ENCODE measurements at regions not wholly inside any gene's neighbourhood (a gene's known extent, or its start where the extent isn't known, plus 50 kb on each side); places are given as distances from the start of the nearest gene placed in this dataset.
"Not testable (repeated sequence)": the region's sequence is repeated elsewhere in the genome, so short reads cannot be mapped to it uniquely, and the experiment has no call there.

DNA sequence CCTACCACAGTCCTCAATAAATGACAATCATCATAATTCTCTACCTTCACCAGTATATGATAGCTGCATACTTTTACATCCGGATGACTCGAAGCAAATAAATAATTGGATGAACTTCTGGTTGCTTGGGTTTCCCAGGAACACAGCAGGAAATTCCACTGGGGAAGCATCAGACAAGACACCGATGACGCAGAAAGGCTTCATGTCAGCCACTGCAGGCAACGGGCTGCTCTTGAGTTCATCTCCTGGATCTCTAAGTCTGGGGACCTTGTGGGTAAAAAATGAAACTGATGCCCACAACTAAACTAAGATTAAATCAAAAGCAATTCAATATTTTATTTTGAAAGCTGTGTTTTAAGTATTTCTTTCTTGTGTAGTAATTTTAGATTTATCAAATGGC is 472.1 kb upstream of the C16orf82 start:
- no peak for DNase-seq (ENCODE audit: low read depth)

DNA sequence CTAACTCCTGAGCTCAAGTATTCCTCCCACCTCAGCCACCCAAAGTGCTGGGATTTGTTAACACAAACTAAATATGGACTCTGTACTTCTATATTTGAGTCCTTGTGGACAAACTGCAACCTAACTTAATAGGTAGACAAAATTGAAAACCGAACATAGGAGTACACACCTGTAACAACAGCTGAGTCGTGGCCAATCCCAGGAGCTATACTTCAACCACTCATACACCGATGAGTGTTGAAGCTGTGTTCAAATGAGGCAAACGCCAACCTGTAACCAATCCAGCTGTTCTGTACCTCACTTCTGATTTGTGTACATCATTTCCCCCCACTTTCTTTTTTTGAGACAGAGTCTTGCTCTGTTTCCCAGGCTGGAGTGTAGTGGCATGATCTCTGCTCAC is 471.5 kb upstream of the C16orf82 start:
- DNase-seq (ENCODE audit: low read depth) = no peak

DNA sequence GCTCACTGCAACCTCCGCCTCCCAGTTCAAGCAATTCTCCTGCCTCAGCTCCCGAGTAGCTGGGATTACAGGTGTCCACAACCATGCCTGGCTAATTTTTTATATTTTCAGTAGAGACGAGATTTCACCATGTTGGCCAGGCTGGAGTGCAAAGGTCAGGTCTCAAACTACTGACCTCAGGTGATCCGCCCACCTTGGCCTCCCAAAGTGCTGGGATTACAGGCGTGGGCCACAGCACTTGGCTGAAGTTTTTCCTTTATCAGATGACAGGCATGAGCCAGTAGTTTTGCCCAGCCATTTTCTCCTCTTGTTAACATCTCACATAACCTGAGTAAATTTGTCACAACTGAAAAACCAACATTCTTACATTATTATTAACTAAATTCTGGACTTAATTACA is 470.7 kb upstream of the C16orf82 start:
- not testable (repeated sequence) for DNase-seq (ENCODE audit: low read depth)

DNA sequence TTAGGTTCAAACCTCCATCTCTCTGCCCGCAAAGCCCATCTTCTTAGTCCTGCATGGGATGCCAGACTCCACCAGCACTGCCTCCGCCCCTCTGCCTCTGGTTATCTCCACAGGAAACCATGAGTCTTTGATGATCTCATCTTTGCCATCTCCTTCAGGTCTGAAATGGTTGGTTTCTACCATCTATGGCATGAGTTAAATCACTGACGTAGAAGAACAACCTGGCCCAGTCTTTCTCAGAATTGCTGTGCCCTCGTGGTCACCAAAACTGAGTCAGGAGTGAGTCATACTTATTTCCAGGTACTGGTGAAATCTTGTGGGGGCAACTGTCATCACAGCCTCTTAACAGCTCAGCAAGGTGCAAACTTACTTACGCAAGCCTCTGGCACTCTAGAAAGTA is 468.7 kb upstream of the C16orf82 start:
- DNase-seq (ENCODE audit: low read depth) = peak; percentile 9

DNA sequence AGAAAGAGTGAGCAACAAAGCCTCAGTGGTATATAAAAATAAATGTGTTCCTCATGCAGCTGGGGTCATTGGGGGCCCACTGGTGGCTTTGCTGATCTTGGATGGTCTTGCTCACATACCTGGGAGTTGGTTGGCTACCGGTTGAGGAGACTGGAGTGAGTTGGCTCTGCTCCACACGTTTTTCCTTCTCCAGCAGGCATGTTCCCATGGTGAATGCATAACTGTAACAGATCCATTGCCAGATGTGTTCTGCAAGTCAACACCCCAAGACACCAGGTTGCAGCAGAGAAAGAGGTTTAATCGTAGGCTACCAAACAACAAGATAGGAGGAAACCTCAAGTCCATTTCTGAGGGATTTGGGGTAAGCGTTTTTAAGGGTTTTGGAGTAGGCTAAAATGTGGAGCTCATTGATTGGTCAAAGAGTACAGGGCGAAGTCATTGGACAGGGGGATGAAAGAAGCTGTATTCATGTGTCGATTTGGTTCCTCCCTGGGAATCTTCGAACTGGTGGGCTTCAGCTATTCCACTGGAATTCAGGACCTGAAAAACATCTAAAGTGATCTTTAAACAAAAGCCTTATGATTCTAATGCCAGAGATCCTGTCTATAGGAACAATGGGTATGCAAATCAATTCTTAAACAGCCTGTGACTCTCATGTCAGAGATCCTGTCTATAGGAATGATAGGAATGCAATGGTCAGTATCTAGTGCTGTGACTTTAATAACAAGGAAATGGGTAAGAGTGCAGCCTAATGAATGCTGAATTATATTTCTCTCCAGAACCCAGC is 467.5 kb upstream of the C16orf82 start:
- DNase-seq (ENCODE audit: low read depth) = no peak

DNA sequence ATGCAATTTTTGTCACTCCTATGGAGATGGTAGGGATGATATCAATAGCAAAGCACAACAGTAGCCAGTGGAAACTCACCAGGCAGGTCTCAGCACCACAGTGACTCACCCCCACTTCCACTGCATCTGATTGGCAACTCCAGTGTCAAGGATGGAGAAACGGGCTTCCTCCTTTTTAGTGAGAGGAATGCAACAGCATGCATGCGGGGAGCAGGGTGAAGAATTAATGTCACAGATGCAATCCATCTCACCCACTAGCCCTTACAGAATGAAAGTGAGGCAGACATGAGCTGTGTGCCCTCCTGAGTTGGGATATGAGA is 467.0 kb upstream of the C16orf82 start:
- no peak for DNase-seq (ENCODE audit: low read depth)

DNA sequence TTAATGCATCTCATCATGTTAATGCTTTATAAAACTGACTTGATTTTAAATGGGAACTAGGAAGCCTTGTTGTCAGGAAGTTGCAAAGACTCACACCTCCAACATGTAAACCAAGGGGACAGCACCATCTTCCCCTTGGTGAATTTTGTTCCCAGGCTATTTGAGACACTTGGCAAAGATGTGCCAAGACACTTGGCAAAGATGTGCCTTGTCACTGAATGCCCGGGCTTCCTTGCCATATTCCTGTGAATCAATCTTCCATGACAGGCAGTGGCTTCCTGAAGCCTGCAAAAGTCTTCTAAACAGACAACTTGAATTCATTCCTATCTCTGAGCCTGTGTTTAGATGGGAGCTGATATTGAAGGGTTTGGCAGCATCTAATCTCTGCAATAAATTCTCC is 465.4 kb upstream of the C16orf82 start:
- no peak for DNase-seq (ENCODE audit: low read depth)

DNA sequence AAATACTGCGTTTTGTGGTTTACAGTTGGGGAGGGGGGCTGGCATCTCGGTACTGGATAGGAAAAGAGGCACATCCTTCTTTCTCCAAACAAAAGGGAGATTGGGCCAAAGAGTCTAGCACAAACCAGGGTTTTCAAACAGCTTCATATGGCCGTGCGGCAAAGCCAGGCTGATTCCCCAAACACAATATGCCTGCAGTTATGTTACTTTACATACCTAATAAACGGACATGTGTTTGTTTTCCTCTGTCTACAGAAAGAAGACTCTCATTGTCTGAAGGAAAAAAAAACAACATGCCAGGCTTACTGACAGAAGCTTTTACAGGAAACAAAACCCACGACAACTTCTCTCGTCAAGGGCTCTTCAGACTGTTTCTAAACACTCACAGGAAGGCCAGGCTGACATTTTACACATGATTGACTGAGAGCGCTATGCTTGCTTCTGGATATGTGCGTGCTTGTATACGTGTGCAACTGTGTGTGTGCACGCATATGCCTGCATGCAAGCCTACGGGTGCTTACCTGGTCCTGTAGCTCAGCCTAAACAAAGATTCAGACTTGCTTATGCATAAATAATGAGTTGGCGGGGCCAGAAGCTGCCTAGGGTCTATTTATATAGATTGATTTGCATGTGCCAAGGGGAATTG is 461.0 kb upstream of the C16orf82 start:
- DNase-seq (ENCODE audit: low read depth) = no peak

DNA sequence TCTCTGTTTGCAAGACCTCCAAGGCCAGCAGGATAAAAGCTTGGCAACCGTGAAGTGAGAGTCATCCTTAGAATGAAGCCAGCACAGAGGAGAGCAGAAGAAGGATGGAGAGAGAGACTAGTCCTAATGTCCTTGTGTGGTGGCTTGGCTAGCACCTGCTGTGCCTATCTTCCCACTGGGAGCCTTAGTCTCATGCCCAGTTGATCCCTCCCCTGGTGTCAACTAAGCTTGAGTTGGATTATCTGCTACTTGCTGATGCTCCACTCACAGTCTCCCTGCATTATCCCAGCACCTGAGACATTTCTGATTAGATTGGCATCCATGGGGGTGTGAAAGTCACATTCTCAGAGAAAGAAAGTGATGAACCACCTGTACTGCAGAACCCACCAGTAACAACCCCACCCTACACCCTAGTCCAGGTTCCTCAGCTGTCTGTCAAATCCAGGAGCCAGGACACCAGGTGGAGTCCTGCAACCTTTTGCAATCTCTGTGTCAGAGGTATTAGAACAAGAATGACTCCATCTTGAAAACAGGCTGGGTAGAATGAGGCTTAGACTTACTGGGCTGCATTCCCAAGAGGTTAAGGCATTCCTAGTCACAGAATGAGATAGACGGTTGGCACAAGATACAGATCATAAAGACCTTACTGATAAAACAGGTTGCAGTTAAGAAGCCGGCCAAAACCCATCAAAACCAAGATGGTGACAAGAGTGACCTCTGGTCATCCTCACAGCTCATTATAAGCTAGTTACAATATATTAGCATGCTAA is 460.2 kb upstream of the C16orf82 start:
- no peak for DNase-seq (ENCODE audit: low read depth)

DNA sequence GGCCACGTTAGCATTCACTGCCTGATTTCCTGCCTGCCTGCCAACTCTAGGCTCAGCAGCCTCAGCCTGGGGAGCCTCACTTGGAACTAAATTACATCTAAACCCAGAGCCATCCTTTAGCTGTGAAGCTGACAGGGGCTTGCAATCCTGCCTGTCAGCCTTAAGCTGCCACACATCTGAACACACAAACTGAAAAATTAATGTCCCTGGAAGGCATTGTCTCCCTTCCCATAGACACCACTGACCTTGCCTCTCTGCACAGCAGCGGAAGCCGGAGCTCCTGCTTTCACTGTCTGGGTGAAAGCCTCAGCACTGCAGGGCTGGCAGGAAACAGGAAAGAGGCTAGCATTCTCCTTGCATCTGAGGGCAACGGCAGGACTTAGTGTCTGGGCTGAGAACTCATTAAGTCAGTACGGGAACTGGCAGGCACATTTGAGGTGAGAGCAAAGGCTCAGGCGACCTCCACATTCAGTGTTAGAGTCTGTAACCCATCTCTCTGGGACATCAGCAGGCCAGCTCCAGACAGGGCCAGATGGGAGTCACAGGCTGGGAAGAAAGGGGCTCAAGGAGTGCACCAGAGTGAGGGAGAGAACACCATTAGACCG is 452.4 kb upstream of the C16orf82 start:
- no peak for DNase-seq (ENCODE audit: low read depth)

DNA sequence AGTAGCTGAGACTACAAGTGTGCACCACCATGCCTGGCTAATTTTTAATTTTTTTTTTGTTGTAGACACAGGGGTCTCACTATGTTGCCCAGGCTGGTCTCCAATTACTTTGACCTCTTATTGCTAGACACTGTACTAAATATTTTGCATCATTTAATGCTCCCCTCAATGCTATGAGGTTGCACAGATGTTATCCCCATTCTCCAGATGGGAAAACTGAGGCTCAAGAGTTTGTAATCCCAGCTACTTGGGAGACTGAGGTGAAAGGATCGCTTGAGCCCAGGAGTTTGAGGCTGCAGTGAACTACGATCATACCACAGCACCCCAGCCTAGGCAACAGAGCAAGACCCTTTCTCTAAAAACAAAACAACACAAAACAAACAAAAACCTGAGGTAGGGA is 443.3 kb upstream of the C16orf82 start:
- DNase-seq (ENCODE audit: low read depth) = no peak

DNA sequence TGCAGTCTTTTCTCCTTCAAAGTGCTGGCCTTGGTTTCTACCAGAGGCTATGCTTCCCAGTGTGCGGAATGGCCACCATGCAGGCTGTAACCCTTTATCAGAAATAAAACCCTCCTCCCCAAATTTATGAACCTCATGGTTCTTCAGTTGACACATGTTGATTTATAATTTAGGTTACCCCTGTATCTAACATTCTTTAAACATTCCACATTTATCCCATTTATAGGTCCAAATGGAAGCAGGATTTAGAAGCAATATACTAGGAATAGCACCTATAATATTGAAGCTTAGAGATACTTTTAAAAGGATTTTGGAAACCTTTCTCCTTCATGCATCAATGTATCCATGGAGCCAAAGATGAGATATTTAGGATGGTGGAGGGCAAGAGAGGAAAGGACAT is 438.8 kb upstream of the C16orf82 start:
- DNase-seq (ENCODE audit: low read depth) = no peak

DNA sequence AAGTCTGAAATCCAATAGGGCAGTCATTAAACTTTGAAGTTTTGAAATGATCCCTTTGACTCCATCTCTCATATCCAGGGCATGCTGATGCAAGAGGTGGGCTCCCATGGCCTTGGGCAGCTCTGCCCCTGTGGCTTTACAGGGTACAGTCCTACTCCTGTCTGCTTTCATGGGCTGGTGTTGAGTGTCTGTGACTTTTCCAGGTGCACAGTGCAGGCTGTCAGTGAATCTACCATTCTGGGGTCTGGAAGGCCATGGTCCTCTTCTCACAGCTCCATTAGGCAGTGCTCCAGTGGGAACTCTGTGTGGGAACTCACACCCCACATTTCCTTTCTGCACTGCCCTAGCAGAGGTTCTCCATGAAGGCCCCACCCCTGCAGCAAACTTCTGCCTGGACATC is 435.4 kb upstream of the C16orf82 start:
- not testable (repeated sequence) for DNase-seq (ENCODE audit: low read depth)

DNA sequence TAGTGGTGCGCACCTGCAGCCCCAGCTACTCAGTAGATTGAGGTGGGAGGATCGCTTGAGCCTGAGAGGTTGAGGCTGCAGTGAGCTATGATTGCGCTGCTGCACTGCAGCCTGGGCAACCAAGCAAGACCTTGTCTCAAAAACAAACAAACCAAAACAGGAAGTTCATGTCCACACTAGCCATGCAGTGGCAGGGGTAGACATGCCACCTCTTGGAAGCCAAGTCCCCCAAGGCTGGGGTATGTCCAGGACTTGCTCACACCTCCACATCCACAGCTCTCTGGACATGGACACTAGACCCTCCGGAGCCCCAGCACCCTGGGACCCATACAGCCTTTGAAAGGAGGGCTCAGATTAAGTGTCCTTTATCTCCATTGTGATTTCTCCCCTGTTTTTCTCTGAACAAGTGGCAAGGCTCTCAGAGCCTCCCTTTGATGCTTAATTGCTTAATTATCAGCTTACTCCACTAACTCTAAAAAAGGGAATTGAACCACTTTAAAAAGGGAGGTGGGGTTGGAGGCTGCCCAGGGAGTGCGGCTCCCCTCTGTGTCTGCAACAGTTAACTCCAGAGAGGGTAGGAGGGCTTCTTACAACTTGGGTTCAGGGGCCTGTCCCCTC is 424.6 kb upstream of the C16orf82 start:
- DNase-seq (ENCODE audit: low read depth) = no peak

DNA sequence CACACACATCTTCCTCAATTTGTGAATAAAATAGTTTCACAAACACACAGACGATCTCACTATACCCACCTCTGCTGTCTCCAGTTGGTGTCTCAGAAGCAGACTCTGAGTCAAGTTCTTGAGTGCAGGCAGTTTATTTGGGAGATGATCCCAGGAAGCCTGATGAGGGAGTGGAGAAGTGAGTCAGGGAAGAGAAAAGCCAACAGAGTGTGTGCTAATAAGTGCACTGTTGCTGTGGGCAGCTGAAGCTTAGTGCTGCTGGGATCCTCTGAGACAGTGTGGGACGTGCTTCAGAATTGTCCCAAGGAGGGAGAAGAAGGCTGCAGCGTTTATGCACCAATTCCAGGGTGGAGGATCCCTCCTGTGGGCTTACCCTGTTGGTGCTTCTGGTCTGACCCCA is 423.2 kb upstream of the C16orf82 start:
- DNase-seq (ENCODE audit: low read depth) = no peak

DNA sequence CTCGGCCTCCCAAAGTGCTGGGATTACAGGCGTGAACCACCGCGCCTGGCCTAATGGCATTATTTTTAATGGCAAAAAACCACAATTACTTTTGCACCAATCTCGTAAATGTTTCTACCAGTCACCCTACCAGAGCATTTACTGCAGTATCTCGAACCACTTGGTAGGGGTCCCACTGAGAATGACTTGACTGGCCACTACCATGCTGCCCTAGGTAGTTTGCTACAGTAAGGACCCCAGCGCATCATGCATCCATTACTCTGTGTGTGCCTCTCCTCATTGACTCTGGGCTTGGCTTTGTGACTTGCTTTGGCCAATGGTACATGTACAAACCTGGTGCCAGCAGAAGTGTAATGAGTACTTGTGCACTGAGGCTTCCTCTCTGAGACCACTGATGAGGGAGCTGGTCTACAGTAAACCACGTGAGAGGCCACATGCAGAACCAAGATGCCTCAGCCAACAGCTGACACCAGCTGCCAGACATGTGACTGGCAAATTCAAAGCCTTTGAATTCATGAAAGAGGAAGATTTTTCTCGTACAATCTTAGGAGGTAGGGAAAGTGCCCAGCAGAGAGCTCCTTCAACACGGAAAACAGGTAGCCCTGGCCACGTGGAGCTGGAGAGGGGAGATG is 421.7 kb upstream of the C16orf82 start:
- DNase-seq (ENCODE audit: low read depth) = no peak

DNA sequence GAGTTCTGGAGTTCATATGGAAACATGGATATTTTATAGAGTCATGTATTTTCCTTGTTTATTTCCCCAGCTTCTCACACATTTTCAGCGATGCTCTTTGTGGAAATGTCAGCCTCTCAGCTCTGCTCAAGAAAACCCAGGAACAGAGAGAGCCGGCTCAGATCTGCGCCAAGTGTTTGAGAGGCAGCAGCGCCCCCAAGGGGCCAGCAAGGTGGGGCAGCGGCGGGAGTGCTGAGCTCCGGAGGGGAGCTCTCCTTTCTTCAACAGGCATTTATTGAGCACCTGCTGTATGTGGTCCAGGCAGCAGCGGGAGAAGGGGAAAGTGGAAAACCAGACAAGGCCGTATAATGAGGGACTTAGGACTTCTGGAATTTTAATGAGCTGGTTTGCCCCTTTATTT is 421.1 kb upstream of the C16orf82 start:
- DNase-seq (ENCODE audit: low read depth) = peak; percentile 8

DNA sequence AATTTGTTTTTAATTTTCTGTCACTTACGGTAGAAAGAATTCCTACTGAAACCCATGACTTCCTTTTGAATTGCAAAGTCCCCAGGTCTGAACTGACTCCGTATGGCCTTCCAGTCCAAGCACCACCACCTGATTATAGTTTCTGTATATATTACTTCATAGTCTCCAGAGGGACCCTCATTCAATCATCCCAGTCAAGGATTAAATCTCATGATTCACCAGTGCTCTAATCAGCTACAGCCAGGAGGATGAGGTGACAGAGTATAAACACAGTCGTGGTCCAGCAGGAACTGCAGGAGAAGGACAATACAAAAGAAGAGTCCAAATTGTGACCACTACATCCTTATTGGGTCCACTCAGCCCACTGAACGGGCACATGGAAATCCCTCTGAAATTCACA is 418.9 kb upstream of the C16orf82 start:
- DNase-seq (ENCODE audit: low read depth) = no peak

DNA sequence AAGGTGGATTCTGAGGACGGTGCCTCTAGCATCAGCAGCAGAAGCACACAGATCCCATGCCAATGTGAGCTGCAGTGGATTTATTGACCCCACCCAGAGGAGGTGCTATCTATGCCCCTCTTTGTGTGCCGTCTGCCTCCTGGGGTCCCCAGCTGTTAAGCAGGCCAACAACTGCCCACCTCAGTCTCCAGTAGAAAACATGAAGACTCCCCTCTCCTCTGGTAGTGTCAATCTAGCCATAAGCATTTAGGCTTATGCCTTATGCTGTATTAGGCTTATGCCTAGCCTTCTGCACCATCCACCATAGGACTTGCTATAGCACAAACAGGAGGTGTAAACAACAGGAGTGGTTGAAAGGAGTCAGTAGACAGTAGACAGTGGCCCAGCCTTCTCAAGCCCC is 417.9 kb upstream of the C16orf82 start:
- DNase-seq (ENCODE audit: low read depth) = no peak

DNA sequence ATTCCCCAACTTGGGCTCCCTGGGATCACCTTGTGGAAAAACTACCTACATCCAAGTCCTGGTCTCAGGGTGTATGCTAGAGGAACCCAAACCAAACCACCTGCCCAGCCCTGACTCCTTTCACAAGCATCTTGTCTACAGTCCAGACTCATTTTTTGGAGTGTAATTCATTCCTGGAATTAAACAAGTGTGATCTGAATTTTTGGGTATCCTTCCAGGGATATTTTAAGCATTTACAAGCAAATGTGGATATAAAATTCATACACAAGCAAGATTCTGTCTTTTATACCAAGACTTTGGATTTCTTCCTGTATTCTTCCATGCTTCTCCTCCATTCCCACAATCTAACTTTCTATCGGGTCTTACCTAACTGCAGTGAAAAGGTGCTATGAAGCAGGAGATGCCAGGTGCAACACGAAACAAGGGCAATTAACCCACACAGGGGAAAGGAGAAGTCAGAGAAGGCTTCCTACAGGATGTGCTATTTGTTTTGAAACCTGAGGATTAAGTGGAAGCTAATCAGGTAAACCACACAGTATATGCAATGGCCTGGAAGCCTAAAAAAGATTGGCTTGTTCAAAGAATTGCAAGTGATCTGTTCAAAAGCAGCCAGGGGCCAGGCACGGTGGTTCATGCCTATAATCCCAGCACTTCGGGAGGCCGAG is 417.2 kb upstream of the C16orf82 start:
- DNase-seq (ENCODE audit: low read depth) = no peak

DNA sequence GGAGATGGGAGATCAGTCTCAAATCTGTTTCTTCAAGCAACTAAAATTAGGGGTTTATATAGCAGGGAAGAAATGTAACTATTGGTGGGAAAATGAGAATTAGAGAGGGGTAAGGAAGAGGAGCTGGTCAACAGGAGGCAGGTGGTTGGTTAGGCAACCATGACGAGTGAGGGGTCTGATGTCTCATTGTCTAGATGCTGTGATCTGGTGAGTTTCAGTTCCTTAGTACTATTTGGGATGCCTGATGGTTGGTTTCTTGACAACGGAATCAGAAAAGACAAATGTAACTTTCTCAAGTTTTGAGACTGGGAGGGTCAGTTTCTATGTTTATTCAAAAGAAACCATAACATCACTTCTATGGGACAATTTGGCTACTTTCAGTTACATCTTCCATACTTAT is 415.3 kb upstream of the C16orf82 start:
- DNase-seq (ENCODE audit: low read depth) = no peak
